Activated CD8-positive, alpha-beta memory T cell treated with anti-CD3 and anti-CD28 coated beads, Interleukin-2, amount 10 ng/mL, durations not matched to agents 7 days and 5 days (primary cell): ENCODE measurements at regions not wholly inside any gene's neighbourhood (a gene's known extent, or its start where the extent isn't known, plus 50 kb on each side); places are given as distances from the start of the nearest gene placed in this dataset.
A peak's percentile ranks its signal among the peaks of the same experiment; 100 is the strongest.

Experiments used
- ATAC-seq: fragments of 150-1000 bp; cut with Tn5 transposase; one replicate; pipeline ENCODE4 v1.10.0; 2021; ENCODE audit warnings: moderate library complexity
- CTCF ChIA-PET: fragments of 350-600 bp; sonication (Branson Sonifier 250); formaldehyde crosslinking; loops from one replicate; lab custom pipeline; 2021; ENCODE audit warnings: antibody characterized with exemption; lab: Charles Lee
- DNase-seq: peaks from one replicate; pipeline ENCODE4 v3.0.0-alpha.2; 2020
- H3K27ac Mint-ChIP-seq: one replicate; pipeline ENCODE4 v1.8.0; 2021; ENCODE audit warnings: mild to moderate bottlenecking, mixed read lengths
- H3K27me3 Mint-ChIP-seq: one replicate; pipeline ENCODE4 v1.8.0; 2021; ENCODE audit warnings: mixed read lengths
- H3K36me3 Mint-ChIP-seq: one replicate; pipeline ENCODE4 v1.8.0; 2021; ENCODE audit warnings: mild to moderate bottlenecking, mixed read lengths
- H3K4me1 Mint-ChIP-seq: one replicate; pipeline ENCODE4 v1.8.0; 2021; ENCODE audit warnings: mixed read lengths
- H3K4me3 Mint-ChIP-seq: one replicate; pipeline ENCODE4 v1.8.0; 2021; ENCODE audit warnings: mild to moderate bottlenecking, moderate library complexity, mixed read lengths
- H3K9me3 Mint-ChIP-seq: one replicate; pipeline ENCODE4 v1.8.0; 2022; ENCODE audit warnings: low read depth, mixed read lengths

- ATAC-seq (no peak), DNase-seq (no peak)
- CTCF ChIA-PET, result no interaction called here
- Mint-ChIP-seq H3K4me3 (no peak overlapping the region), H3K9me3 (no peaks in the 10 kb centered on the region), H3K27me3 (no peaks in the 10 kb centered on the region), H3K4me1 (no peaks in the 10 kb centered on the region), H3K27ac (no peak overlapping the region), H3K36me3 (no peaks in the 10 kb centered on the region)
These were observed 241.5 kb upstream of the PFKP start for GRCh38 chr10:2825841-2826240.

- Mint-ChIP-seq H3K27ac (no peak overlapping the region), H3K27me3 (peaks cover 3% of the 10 kb centered on the region), H3K4me3 (no peak overlapping the region), H3K36me3 (no peaks in the 10 kb centered on the region), H3K4me1 (no peaks in the 10 kb centered on the region), H3K9me3 (no peaks in the 10 kb centered on the region)
- CTCF ChIA-PET, result no interaction called here
- no peak for ATAC-seq
- no peak for DNase-seq
These were observed 249.3 kb upstream of the PFKP start for GRCh38 chr10:2817940-2818636.

GRCh38 chr10:2813693-2814092 is 253.7 kb upstream of the PFKP start:
- DNase-seq (peak; percentile 16), ATAC-seq (no peak)
- Mint-ChIP-seq H3K36me3 (no peaks in the 10 kb centered on the region), H3K9me3 (peaks cover 2% of the 10 kb centered on the region), H3K4me3 (no peak overlapping the region), H3K4me1 (no peaks in the 10 kb centered on the region), H3K27ac (no peak overlapping the region), H3K27me3 (no peaks in the 10 kb centered on the region)
- CTCF ChIA-PET, result no interaction called here

- DNase-seq (peak; percentile 21), ATAC-seq (no peak)
- no peak overlapping the region for H3K4me3 Mint-ChIP-seq
- peaks cover 2% of the 10 kb centered on the region for H3K9me3 Mint-ChIP-seq
- no peaks in the 10 kb centered on the region for H3K36me3 Mint-ChIP-seq
- no peak overlapping the region for H3K27ac Mint-ChIP-seq
- H3K4me1 Mint-ChIP-seq, result no peaks in the 10 kb centered on the region
- H3K27me3 Mint-ChIP-seq, result no peaks in the 10 kb centered on the region
- CTCF ChIA-PET, result no interaction called here
These were observed 254.1 kb upstream of the PFKP start for GRCh38 chr10:2813286-2813685.

- no peak overlapping the region for H3K4me3 Mint-ChIP-seq
- CTCF ChIA-PET, result no interaction called here
- DNase-seq (no peak), ATAC-seq (no peak)
- H3K4me1 Mint-ChIP-seq, result no peaks in the 10 kb centered on the region
- no peaks in the 10 kb centered on the region for H3K27me3 Mint-ChIP-seq
- peaks cover 2% of the 10 kb centered on the region for H3K9me3 Mint-ChIP-seq
- H3K36me3 Mint-ChIP-seq, result no peaks in the 10 kb centered on the region
- no peak overlapping the region for H3K27ac Mint-ChIP-seq
These were observed 254.7 kb upstream of the PFKP start for GRCh38 chr10:2812631-2813030.

- Mint-ChIP-seq H3K4me1 (no peaks in the 10 kb centered on the region), H3K27ac (no peak overlapping the region), H3K9me3 (peaks cover 2% of the 10 kb centered on the region), H3K4me3 (no peak overlapping the region), H3K36me3 (no peaks in the 10 kb centered on the region), H3K27me3 (no peaks in the 10 kb centered on the region)
- CTCF ChIA-PET, result no interaction called here
- ATAC-seq, result no peak
- no peak for DNase-seq
These were observed 267.2 kb upstream of the PFKP start for GRCh38 chr10:2800178-2800577.

GRCh38 chr10:2798336-2799022 is 268.9 kb upstream of the PFKP start:
- CTCF ChIA-PET, result no interaction called here
- no peak overlapping the region for H3K27ac Mint-ChIP-seq
- peaks cover 4% of the 10 kb centered on the region for H3K27me3 Mint-ChIP-seq
- no peak for DNase-seq
- no peaks in the 10 kb centered on the region for H3K36me3 Mint-ChIP-seq
- H3K4me3 Mint-ChIP-seq, result no peak overlapping the region
- ATAC-seq, result no peak
- H3K4me1 Mint-ChIP-seq, result no peaks in the 10 kb centered on the region
- H3K9me3 Mint-ChIP-seq, result peaks cover 2% of the 10 kb centered on the region

- DNase-seq, result peak; percentile 71
- peak; percentile 76 for ATAC-seq
- Mint-ChIP-seq H3K9me3 (peaks cover 2% of the 10 kb centered on the region), H3K4me1 (peaks cover 23% of the 10 kb centered on the region), H3K27me3 (peaks cover 7% of the 10 kb centered on the region), H3K27ac (peak overlapping the region; percentile 19), H3K36me3 (no peaks in the 10 kb centered on the region), H3K4me3 (no peak overlapping the region)
- CTCF ChIA-PET, result no interaction called here
These were observed 275.4 kb upstream of the PFKP start for GRCh38 chr10:2791774-2792443.

GRCh38 chr10:2790396-2791188 is 276.8 kb upstream of the PFKP start:
- no peak overlapping the region for H3K27ac Mint-ChIP-seq
- H3K27me3 Mint-ChIP-seq, result peaks cover 7% of the 10 kb centered on the region
- ATAC-seq (no peak), DNase-seq (no peak)
- H3K4me3 Mint-ChIP-seq, result no peak overlapping the region
- CTCF ChIA-PET, result no interaction called here
- peaks cover 2% of the 10 kb centered on the region for H3K9me3 Mint-ChIP-seq
- no peaks in the 10 kb centered on the region for H3K36me3 Mint-ChIP-seq
- peaks cover 23% of the 10 kb centered on the region for H3K4me1 Mint-ChIP-seq

- CTCF ChIA-PET, result no interaction called here
- H3K9me3 Mint-ChIP-seq, result no peaks in the 10 kb centered on the region
- H3K27me3 Mint-ChIP-seq, result no peaks in the 10 kb centered on the region
- no peak overlapping the region for H3K4me3 Mint-ChIP-seq
- H3K27ac Mint-ChIP-seq, result no peak overlapping the region
- ATAC-seq (no peak), DNase-seq (no peak)
- peaks cover 9% of the 10 kb centered on the region for H3K4me1 Mint-ChIP-seq
- H3K36me3 Mint-ChIP-seq, result no peaks in the 10 kb centered on the region
These were observed 281.1 kb upstream of the PFKP start for GRCh38 chr10:2786251-2786650.

- Mint-ChIP-seq H3K4me3 (no peak overlapping the region), H3K36me3 (no peaks in the 10 kb centered on the region), H3K27ac (no peak overlapping the region), H3K9me3 (no peaks in the 10 kb centered on the region), H3K4me1 (no peaks in the 10 kb centered on the region), H3K27me3 (no peaks in the 10 kb centered on the region)
- DNase-seq, result no peak
- no peak for ATAC-seq
- CTCF ChIA-PET, result no interaction called here
These were observed 282.6 kb upstream of the PFKP start for GRCh38 chr10:2784766-2785165.

GRCh38 chr10:2782950-2783349 is 284.4 kb upstream of the PFKP start:
- H3K4me1 Mint-ChIP-seq, result no peaks in the 10 kb centered on the region
- ATAC-seq (no peak), DNase-seq (no peak)
- no peak overlapping the region for H3K27ac Mint-ChIP-seq
- H3K27me3 Mint-ChIP-seq, result no peaks in the 10 kb centered on the region
- no peak overlapping the region for H3K4me3 Mint-ChIP-seq
- H3K9me3 Mint-ChIP-seq, result no peaks in the 10 kb centered on the region
- CTCF ChIA-PET, result no interaction called here
- no peaks in the 10 kb centered on the region for H3K36me3 Mint-ChIP-seq

GRCh38 chr10:2782265-2782664 is 285.1 kb upstream of the PFKP start:
- Mint-ChIP-seq H3K27ac (no peak overlapping the region), H3K9me3 (no peaks in the 10 kb centered on the region), H3K27me3 (no peaks in the 10 kb centered on the region), H3K4me3 (no peak overlapping the region), H3K4me1 (no peaks in the 10 kb centered on the region), H3K36me3 (no peaks in the 10 kb centered on the region)
- CTCF ChIA-PET, result no interaction called here
- DNase-seq (no peak), ATAC-seq (no peak)
